A549 (cell line): ENCODE measurements at regions not wholly inside any gene's neighbourhood (a gene's known extent, or its start where the extent isn't known, plus 50 kb on each side); places are given as distances from the start of the nearest gene placed in this dataset.

Experiments
- CTCF ChIP-seq: fragments of >200 bp; sonication (Bioruptor Twin); formaldehyde crosslinking; IDR thresholded peaks from 3 replicates; pipeline ENCODE4 v1.5.1; 2016
- JUNB ChIP-seq: fragments of >200 bp; sonication (Bioruptor Twin); formaldehyde crosslinking; IDR thresholded peaks from 2 replicates; pipeline ENCODE4 v1.6.1; 2016

GRCh38 chr6:87873556-87873955 lies 171.5 kb upstream of the AKIRIN2 start:
- TF ChIP-seq CTCF (no peak), JUNB (no peak)
